ENCODE measurements at regions not wholly inside any gene's neighbourhood (a gene's known extent, or its start where the extent isn't known, plus 50 kb on each side); places are given as distances from the start of the nearest gene placed in this dataset.
"Not testable (repeated sequence)": the region's sequence is repeated elsewhere in the genome, so short reads cannot be mapped to it uniquely, and the experiment has no call there.

DNA sequence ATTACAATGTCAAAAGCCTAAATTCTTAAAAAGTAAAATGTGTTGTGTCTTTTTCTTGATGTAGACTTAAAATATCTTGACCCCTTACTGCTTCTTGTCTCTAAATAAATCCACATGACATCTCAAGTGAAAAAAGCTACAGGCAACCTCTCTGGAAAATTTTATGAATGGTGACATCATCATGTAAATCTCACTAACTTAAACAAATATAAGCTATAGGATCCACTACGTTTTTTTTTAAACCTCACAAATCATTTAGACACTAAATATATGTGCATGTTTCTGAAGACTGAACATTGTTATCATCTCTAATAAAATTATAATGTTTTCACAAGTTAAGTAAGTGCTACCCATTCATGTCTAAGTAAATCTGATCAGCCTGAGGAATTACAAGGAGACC lies 793.7 kb upstream of the PRR20A start:
- no peak for DNase-seq

DNA sequence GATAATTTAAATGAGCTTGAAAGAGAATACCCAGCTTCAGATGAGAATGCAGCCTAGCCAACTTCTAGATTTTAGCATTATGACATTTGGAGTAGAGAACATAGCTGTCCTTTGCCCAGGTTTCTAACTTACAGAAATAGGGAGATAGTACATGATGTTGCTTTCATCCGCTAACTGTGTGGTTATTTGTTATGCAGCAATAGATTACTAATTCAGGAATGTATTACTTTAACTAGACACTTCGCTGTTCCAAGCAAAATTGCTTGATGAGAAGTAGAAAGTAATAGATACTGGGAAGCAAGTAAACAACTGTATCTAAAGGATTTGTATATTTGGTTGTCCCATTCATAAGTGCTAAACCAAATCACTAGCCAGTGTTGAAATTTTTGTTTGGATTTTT lies 790.9 kb upstream of the PRR20A start:
- DNase-seq, result no peak

DNA sequence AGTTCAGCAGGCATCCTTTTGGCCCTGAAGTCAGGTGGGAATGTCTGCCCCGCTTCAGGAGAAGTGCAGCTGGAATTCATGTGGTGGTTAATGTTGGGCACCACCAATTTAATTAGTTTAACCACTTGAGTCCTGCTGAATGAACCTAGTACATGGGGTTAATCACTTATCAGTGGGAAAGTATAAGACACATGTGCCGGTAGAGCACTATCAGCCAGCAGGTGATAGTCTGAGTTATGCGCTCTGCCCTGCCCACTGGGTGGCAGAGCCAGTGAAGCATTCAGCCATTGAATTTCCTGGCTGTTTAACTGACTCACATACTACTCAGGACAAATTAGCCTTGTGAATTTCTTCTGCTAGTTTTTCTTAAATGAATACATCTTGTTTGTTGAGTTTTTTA lies 789.7 kb upstream of the PRR20A start:
- no peak for DNase-seq

DNA sequence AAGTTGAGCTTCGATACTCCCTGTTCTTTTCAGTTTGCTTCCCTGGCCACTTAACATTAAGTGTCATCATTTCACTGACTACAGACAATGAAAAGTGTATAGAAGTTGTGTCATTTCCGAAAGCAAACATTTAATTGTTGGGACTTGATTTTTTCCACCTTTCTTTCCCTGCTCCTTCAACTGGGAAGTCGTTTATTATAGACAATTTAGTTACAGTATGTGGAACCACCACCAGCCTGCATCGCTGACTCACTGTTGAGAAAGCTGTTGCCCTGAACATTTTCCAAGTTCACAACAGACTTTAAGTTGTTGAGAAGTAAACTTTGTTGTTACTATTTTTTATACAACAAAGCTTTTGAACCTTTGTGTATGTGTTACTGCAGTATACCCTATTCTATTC lies 788.4 kb upstream of the PRR20A start:
- DNase-seq, result no peak

DNA sequence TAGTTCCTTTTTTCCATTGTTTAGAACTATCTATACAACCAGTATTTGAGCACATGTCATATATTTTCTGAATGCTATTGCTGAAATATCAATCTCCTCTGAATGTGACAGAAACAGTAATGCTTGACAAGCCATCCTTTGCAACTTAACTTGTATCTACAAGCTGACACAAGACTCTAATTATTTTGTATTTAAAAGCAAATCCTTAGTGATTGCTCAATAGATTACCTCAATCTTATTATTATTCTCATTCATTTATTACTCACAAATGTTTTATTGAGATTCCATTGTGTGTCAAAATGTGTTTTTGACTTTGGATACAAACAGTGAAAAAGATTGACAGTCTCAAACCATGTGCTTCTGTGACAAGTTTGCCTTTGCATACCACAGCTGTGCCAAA lies 787.8 kb upstream of the PRR20A start:
- DNase-seq, result no peak

DNA sequence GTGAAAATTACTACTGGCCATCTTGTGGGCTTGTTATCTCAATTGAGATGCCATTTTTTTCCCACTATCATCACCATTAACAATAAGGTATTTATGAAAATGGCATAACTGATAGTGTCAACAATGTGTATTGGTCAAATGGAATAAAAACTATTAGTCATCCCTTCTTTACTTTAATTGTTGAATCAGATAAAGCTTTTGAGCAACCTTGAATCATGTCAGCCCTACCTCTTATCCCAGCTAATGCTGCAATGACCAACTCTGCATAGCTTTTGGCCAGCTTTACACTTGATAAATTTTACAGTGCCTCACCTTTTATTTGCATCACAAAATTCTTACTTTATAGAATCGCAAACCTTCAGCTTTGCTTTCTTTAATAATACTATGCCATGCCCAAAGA lies 784.0 kb upstream of the PRR20A start:
- no peak for DNase-seq

DNA sequence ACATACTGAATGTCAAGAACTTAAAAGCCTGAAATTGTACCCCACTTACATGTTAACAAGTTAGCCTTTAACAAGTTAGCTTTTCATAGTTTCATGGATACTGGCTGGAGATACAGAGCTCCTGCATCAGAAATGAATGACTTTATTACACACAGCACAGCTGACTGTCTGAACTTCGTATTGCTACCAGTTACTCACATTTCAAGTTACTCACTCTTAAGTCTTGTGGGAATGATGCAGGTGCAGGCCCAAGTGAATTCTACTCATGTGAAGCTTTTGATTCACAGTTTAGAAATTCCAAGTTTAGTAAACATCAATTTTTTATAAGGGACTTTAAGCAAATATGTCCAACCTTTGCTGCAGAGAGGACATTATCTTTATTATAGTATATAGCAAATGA lies 762.2 kb upstream of the PRR20A start:
- no peak for DNase-seq

DNA sequence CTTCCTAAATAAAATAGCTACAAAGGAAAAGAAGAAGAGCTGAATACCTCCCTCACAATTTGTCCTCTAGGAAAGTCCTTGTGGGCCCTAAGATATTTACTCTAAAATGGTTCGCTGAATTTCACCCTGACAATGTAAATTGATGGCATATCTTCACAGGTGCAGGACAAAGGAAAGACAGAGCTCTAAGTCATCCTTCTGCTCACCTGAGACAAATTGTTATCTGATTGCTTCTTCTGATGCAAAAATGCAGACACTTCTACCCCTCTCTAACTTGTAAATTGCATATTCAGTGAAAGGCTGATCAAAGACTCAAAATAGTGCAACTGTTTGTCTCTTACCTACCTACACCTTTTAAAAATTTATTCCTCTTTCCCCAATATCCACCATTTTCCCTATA lies 747.2 kb upstream of the PRR20A start:
- DNase-seq, result no peak

DNA sequence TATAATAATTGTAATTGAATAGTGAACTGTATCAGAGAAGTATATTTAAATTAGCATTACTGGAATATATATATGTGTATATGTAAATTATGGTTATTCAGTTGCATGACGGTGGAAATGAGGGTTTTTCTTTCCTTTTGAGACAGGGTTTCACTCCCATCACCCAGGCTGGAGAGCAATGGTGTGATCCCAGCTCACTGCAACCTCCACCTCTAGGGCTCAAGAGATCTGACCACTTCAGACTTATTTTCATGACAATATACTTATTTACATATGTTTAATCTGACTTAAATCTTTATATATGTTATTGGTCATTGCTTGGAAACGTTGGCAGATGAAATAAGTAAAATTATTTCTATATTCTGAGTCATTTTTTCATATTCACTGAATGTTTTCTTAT lies 744.4 kb upstream of the PRR20A start:
- DNase-seq, result no peak

DNA sequence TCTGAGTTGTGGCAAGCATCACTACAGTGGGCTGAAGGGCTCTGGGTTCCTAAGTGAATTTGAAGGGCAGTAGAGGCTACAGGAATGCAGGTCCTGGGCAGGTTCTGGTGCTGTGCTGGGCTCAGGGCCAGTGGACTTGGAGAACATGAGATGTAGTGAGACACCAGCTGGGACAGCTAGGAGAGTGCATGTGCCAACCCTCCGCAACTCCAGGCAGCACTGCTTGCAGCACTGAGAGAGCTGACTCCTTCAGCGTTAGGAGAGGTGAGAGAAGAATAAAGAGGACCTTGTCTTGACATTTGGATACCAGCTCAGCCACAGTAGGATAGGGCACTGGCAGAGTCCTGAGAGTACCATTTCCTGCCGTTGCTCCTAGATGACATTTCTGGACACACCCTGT lies 739.9 kb upstream of the PRR20A start:
- no peak for DNase-seq

DNA sequence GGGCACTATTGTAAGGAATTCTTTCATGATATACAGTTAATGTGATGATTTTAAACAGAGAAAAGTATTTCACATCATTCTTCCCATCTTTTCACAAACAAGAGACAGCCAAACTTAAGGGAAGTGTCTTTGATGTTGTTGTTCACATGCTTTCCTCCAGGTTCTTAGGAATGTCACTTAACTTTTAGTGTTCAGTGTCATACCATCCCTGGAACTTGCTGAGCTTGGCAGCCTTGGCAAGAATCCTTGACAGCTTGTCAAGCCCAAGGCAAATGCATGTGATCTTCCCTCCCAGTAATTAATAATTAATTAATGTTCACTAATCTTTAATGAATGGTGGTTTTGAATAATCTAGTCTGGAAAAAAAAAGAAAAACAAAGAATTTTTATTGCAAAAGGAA lies 727.9 kb upstream of the PRR20A start:
- DNase-seq, result no peak

DNA sequence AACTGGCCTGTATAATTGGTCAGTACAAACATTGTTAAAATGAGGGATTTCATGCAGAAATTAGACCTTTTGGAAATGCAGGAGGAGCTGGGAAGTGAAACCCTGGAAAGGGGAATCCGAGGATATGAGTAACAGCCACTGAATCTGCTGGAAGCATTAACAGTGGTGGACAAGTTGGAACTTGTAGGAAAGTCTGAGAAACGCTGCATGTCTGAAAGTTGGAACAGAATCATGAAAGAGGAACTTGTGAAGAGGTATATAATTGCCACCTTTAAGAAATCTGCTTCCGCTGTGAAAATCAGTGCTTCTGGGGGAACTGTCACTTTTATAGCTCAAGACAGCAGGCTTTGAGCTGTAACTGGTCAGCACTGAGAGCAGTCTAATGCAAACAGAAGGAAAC lies 716.5 kb upstream of the PRR20A start:
- no peak for DNase-seq

DNA sequence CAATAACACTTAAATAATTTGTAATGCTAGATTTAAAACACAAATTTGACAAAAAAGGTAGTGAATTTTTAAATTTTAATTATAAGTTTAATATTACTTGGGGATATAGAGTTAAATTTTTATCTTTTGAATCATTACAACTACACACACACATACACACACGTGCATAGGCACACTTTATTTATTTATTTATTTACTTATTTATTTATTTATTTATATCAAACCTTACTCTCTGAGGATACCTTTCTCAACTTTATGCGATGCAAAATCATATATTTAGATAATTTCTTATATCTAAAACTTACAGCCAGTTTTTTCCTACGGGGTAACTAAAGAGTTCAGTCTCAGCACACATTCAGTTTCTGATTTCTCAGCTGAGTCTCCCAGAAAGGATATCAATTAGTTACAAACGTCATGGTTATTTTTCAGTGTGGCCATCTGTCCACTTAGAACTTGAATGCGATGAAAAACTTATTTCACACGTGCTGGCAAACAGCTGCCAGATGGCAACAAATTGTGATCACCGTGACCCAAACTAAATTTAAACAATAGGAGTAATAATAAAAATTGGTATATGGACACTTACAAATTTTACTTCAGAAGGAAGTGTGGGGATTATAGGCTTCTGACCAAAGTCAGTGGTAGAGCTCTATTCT lies 683.1 kb upstream of the PRR20A start:
- DNase-seq, result no peak

DNA sequence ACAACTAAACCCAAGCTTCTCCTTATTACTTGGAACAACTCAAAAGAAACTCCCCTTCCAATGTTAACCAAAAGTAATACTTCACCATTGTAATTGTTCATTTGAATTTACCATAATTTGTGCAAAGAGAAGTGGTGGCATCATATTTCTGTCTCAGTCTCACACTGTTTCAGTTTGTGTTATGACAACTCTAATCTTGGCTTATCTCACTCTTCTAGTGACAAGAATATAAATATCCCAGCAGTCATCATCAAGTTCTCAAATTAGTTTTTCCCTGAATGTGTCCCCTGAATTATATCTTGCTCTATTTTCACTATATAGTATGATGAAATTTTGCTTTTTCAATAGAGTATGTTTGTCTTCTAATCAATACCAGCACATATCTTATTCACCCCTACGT lies 681.4 kb upstream of the PRR20A start:
- DNase-seq, result no peak

DNA sequence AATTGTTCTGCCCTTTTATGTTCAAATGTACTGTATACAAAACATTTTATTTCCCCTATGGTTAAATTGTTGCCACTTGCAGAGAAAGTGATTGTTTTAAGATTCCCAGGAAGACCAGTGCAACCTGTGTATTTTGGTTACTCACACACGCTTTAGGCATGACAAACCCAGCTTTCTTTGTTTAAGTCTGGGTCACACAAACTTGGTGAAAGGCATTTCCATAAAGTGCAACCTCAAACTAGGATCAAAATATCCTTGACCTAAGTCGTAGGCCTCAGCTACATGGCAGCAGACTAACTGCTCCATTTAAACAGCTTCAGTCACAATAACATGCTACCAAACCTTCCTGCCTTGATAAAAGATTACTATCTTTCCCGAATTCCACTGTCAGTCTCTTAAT lies 639.0 kb upstream of the PRR20A start:
- no peak for DNase-seq

DNA sequence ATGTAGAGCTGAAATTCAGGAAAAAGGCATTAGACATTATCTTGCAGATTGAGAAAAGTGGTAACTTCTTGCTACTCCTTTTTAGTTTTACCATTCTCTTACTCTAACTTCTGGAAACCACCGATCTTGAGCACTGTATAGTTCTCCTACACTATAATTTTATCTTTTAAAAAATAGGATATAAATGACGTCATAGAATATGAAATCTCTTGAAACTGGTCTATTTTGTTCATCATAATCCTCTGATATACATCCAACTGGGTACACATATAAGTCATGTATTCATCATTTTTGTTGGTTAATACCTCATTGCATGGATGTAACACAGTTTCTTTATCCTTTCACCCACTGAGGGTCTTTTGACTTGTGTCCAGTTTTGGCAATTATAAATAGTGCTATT lies 629.9 kb upstream of the PRR20A start:
- DNase-seq, result no peak

DNA sequence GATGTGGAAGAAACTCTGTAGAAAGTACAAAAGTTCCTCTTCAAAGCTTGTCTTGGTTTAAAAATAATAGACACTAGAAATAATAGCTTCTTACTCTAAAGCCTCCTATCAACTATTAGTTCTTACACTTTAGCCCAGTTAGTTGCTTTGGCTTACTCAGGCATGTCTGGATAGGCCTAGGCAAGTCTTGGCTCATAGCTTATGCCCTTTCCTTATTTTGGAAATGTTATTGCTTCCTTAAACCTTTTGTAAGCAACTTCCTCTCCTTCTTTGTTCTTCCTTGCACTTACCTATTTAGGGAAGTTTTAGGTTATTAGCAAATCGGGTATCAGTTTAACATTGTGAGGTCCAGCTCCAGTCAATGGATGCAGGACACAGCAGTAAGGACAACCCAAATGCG lies 628.4 kb upstream of the PRR20A start:
- not testable (repeated sequence) for DNase-seq

DNA sequence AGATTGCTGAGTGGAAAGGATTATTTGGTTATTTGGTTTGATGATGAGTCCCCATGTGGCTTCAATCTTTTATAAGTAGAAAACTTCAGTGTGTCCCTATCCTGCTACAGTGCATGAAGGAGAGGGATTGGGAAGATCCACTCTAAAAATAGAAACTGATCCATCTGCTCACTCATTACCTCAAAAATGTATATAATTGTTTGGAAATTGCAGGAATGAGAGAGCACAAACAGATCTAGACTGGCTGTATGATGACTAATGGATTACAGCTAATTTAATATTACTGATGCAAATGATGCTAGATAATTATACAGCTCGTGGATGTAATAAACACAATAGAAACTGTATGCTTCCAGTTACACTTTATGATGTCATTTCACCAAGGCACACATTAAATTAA lies 625.3 kb upstream of the PRR20A start:
- DNase-seq, result no peak

DNA sequence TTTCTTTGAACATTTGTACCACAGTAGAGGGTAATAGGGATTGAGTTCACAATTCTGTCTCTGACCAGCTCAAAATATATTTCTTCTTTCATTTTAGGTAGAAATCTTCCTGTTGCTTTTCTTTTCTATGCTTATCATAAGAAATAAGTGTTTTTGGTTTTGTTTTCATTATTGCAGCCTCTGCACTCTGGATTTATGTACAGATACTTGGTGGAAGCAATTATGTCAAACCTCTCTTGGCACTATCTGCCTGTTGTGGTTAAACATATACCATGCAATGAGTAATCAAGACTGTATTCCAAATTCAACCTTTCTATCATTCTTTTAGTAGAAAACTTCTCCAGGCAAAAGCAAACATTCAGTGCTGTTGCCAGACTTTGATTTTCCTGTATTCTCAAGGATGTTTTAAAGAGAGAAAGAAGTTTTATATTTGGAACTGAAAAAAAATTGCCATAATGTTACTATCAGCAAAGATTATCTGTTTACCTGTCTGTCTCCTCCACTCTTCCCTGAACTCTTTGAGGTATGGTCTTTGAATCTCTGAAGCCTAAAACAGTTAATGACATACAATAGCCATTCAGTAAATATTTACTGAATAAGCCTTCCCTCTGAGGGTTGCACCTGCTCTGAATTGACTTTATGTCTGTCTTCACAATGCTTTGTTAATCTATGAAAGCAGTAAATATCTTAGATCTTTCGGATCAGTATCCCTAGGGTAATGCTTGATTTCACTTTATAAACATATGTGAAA lies 612.5 kb upstream of the PRR20A start:
- no peak for DNase-seq

DNA sequence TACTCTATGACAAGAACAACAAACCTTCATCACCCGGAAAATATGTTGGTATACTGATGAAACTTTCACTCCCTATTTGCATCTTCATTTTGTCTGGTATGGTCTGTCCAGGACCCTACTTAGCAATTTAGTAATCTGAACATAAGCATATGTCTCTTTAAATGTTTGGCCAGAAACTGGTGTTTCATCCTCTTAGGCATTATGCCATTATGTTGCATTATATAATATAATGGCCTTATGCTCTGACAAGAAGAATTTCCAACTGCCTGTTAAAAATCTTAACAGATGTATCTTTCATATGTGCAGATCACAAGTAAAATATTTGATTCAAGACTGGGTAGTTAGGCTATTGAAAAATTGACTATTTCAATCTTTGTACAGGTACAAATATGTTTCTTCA lies 610.6 kb upstream of the PRR20A start:
- DNase-seq, result no peak

DNA sequence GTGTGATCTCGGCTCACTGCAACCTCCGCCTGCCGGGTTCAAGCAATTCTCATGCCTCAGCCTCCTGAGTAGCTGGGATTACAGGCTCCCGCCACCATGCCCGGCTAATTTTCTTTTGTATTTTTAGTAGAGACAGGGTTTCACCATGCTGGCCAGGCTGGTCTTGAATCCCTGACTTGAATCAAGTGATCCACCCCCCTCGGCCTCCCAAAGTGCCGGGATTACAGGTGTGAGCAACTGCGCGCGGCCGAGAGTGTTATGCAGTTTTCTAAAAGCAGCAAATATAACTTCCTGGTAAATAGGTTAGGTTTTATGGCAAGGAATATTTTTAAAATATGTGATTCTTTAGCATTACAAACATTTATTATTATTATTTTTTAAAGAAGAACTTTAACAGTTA lies 592.8 kb upstream of the PRR20A start:
- DNase-seq, result not testable (repeated sequence)

DNA sequence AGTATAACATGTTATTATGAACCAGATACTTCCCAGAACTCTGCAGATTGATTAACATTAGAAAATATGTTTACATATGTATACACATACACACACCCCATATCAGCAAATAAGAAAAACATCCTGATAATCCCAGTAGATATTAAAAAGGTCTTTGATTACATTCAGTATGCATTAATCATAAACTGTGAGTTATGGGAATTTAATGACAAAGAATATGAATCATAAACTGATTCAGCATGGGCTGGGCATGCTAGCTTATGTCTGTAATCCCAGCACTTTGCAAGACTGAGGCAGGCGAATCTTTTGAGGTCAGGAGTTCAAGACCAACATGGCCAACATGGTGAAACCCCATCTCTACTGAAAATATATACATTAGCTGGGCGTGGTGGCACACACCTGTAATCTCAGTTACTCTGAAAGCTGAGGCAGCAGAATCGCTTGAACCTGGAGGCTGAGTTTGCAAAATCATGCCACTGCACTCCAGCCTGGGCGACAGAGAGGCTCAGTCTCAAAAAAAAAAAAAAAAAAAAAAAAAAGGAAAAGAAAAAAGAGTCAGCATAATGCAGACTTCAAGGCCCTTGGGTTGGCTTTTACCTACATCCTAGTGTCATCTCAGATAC lies 581.9 kb upstream of the PRR20A start:
- no peak for DNase-seq

DNA sequence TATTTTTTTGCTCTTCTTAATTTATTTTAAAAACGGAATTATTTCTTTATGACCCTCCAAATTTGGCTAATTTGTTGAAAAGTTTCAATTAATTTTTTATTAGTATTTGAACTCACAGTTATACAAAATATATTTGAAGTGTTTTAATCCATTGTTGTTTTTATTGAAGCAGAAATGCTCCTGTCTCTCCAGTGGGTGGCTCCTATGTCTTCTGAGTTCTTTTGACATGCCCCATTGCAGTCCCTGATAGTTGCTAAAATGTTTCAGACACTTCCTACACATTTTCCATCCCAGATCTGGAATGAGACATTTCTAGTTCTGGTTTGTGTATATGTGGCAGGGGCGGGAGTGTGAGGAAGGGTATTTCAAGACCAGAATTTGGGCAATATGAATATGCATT lies 579.4 kb upstream of the PRR20A start:
- no peak for DNase-seq

DNA sequence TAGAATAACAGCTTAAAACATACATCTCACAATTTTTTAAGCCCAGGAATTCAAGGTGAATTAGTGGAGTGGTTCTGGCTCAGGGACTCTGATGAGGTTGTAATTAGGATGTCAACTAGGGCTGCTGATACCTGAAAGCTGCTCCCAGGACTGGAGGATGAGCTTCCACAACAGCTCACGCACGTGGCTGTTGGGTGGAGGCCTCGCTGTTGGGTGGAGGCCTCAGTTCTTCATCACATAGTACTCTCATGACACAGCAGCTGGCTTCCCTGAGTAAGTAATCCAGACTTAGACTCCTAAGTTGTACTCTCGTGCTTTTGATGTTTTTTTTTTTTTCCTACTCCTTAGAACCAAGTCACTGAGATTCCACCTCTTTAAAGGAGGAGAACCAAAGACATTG lies 577.1 kb upstream of the PRR20A start:
- no peak for DNase-seq

DNA sequence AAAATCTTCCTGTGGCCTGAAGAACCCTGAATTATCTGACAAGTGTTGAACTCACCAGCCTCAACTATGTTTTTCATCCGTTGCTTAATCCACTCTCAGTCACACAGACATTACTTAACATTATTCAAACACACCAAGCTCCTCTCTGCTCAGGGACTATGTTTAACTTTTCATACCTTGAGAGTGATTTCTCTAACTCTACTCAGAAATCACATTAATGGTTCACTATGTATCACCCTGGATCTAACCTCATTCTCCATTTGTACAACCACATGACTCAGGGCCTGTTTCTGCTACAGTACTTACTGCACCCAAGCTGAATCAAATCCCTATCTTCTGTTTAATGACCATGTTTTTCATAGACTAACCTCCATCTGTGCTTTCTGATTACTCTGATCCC lies 553.7 kb upstream of the PRR20A start:
- DNase-seq, result no peak
